ENCODE measurements at regions not wholly inside any gene's neighbourhood (a gene's known extent, or its start where the extent isn't known, plus 50 kb on each side); places are given as distances from the start of the nearest gene placed in this dataset.

GRCh38 chr12:115437061-115437567 is 753.1 kb upstream of the TBX3 start:
- no peak for TF ChIP-seq CTCF (IDR thresholded peaks at IDR 0.05 in 2 of 3, conservative IDR thresholded peaks at IDR 0.05 in 1 of 3; ENCODE audit: insufficient read depth in 2 of 3, low read depth in 1 of 3, low read length in 3 of 3)
- TF ChIP-seq MLX (CRISPR knock-in tag; conservative IDR thresholded peaks at IDR 0.05): no peak
- TF ChIP-seq ADNP (tag; IDR thresholded peaks at IDR 0.05): no peak
- no peak for TF ChIP-seq POLR2AphosphoS5 (IDR thresholded peaks at IDR 0.05; ENCODE audit: control insufficient read depth, insufficient read depth, low read depth, low read length)
- no peak for TF ChIP-seq HDAC6 (IDR thresholded peaks at IDR 0.05; ENCODE audit: low read depth, low read length)
- TF ChIP-seq, protein P1, sequence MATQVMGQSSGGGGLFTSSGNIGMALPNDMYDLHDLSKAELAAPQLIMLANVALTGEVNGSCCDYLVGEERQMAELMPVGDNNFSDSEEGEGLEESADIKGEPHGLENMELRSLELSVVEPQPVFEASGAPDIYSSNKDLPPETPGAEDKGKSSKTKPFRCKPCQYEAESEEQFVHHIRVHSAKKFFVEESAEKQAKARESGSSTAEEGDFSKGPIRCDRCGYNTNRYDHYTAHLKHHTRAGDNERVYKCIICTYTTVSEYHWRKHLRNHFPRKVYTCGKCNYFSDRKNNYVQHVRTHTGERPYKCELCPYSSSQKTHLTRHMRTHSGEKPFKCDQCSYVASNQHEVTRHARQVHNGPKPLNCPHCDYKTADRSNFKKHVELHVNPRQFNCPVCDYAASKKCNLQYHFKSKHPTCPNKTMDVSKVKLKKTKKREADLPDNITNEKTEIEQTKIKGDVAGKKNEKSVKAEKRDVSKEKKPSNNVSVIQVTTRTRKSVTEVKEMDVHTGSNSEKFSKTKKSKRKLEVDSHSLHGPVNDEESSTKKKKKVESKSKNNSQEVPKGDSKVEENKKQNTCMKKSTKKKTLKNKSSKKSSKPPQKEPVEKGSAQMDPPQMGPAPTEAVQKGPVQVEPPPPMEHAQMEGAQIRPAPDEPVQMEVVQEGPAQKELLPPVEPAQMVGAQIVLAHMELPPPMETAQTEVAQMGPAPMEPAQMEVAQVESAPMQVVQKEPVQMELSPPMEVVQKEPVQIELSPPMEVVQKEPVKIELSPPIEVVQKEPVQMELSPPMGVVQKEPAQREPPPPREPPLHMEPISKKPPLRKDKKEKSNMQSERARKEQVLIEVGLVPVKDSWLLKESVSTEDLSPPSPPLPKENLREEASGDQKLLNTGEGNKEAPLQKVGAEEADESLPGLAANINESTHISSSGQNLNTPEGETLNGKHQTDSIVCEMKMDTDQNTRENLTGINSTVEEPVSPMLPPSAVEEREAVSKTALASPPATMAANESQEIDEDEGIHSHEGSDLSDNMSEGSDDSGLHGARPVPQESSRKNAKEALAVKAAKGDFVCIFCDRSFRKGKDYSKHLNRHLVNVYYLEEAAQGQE (IDR thresholded peaks at IDR 0.05; ENCODE audit: borderline replicate concordance): no peak
- TF ChIP-seq, protein P1 (CRISPR knock-in tag; IDR thresholded peaks at IDR 0.05; ENCODE audit: low read depth): no peak
- TF ChIP-seq NKRF (IDR thresholded peaks at IDR 0.05; ENCODE audit: borderline replicate concordance): no peak
- TF ChIP-seq USF2 (CRISPR knock-in tag; IDR thresholded peaks at IDR 0.05): no peak
- no peak for TF ChIP-seq POLR2AphosphoS2 (IDR thresholded peaks at IDR 0.05; ENCODE audit: low read length)
- no peak for TF ChIP-seq FOS (IDR thresholded peaks at IDR 0.05; ENCODE audit: extremely low read depth, insufficient read length)

All from K562 (cell line).